GM21528 (cell line): ENCODE measurements at regions not wholly inside any gene's neighbourhood (a gene's known extent, or its start where the extent isn't known, plus 50 kb on each side); places are given as distances from the start of the nearest gene placed in this dataset.
"Not testable (repeated sequence)": the region's sequence is repeated elsewhere in the genome, so short reads cannot be mapped to it uniquely, and the experiment has no call there.

Experiments used
- ATAC-seq: cut with Tn5 transposase; IDR thresholded peaks from one replicate; pipeline ENCODE4 v1.9.1; 2021; ENCODE audit warnings: mild to moderate bottlenecking, moderate library complexity; ENCODE audit not compliant: unreplicated experiment, low FRiP score

- ATAC-seq = no peak
Observed at GRCh38 chr2:17208511-17208910, 309.7 kb downstream of the RAD51AP2 start.

GRCh38 chr2:17206771-17207170, 311.5 kb downstream of the RAD51AP2 start:
- no peak for ATAC-seq

- peak; percentile 45 for ATAC-seq
Observed at GRCh38 chr2:17204214-17204613, 314.0 kb downstream of the RAD51AP2 start.

GRCh38 chr2:17202628-17203027, 315.6 kb downstream of the RAD51AP2 start:
- peak; percentile 98 for ATAC-seq

GRCh38 chr2:17199741-17200140, 318.5 kb downstream of the RAD51AP2 start:
- no peak for ATAC-seq

- ATAC-seq = no peak
Observed at GRCh38 chr2:17196380-17196779, 321.9 kb downstream of the RAD51AP2 start.

- ATAC-seq = no peak
Observed at GRCh38 chr2:17195016-17195415, 323.2 kb downstream of the RAD51AP2 start.

GRCh38 chr2:17194083-17194482, 324.2 kb downstream of the RAD51AP2 start:
- no peak for ATAC-seq

GRCh38 chr2:17193433-17193890, 324.8 kb downstream of the RAD51AP2 start:
- not testable (repeated sequence) for ATAC-seq

- ATAC-seq = no peak
Observed at GRCh38 chr2:17191223-17191622, 327.0 kb downstream of the RAD51AP2 start.

- ATAC-seq = no peak
Observed at GRCh38 chr2:17190527-17190926, 327.7 kb downstream of the RAD51AP2 start.

GRCh38 chr2:17188721-17189120, 329.5 kb downstream of the RAD51AP2 start:
- no peak for ATAC-seq

GRCh38 chr2:17184512-17184911, 333.7 kb downstream of the RAD51AP2 start:
- no peak for ATAC-seq

- no peak for ATAC-seq
Observed at GRCh38 chr2:17182399-17182798, 335.8 kb downstream of the RAD51AP2 start.

- no peak for ATAC-seq
Observed at GRCh38 chr2:17181051-17181752, 337.0 kb downstream of the RAD51AP2 start.

- no peak for ATAC-seq
Observed at GRCh38 chr2:17179145-17179808, 339.0 kb downstream of the RAD51AP2 start.

- ATAC-seq = no peak
Observed at GRCh38 chr2:17177088-17177487, 341.2 kb downstream of the RAD51AP2 start.

- peak; percentile 70 for ATAC-seq
Observed at GRCh38 chr2:17171446-17172049, 346.7 kb downstream of the RAD51AP2 start.

GRCh38 chr2:17166506-17166905, 351.7 kb downstream of the RAD51AP2 start:
- ATAC-seq = no peak

GRCh38 chr2:17164550-17164949, 353.7 kb downstream of the RAD51AP2 start:
- no peak for ATAC-seq

- no peak for ATAC-seq
Observed at GRCh38 chr2:17163638-17164037, 354.6 kb downstream of the RAD51AP2 start.

- no peak for ATAC-seq
Observed at GRCh38 chr2:17162713-17163112, 355.5 kb downstream of the RAD51AP2 start.
